IPS-15b (cell line): ENCODE measurements at regions not wholly inside any gene's neighbourhood (a gene's known extent, or its start where the extent isn't known, plus 50 kb on each side); places are given as distances from the start of the nearest gene placed in this dataset.

Experiments
- H3K27me3 ChIP-seq: one replicate; pipeline ENCODE4 v1.6.1; 2013; ENCODE audit warnings: low read length; ENCODE audit not compliant: control insufficient read depth, insufficient read depth
- H3K36me3 ChIP-seq: one replicate; pipeline ENCODE4 v1.6.1; 2013; ENCODE audit warnings: low read length; ENCODE audit not compliant: control insufficient read depth, insufficient read depth
- H3K4me1 ChIP-seq: one replicate; pipeline ENCODE4 v1.6.1; 2013; ENCODE audit warnings: mild to moderate bottlenecking, low read length; ENCODE audit not compliant: control insufficient read depth, insufficient read depth
- H3K4me3 ChIP-seq: one replicate; pipeline ENCODE4 v1.5.1; 2013; ENCODE audit warnings: low read depth, low read length
- H3K9ac ChIP-seq: one replicate; pipeline ENCODE4 v1.6.1; 2013; ENCODE audit warnings: low read depth, mild to moderate bottlenecking, low read length
- H3K9me3 ChIP-seq: one replicate; pipeline ENCODE4 v1.6.1; 2013; ENCODE audit warnings: mild to moderate bottlenecking, low read length; ENCODE audit not compliant: control insufficient read depth, insufficient read depth

GRCh38 chr21:41689289-41689583 is 77.6 kb downstream of the RIPK4 start:
- Histone ChIP-seq H3K27me3 (no peaks in the 10 kb centered on the region), H3K4me3 (no peak overlapping the region), H3K9me3 (no peaks in the 10 kb centered on the region), H3K36me3 (no peaks in the 10 kb centered on the region), H3K4me1 (no peaks in the 10 kb centered on the region), H3K9ac (no peak overlapping the region)

GRCh38 chr21:41687633-41688032 is 79.2 kb downstream of the RIPK4 start:
- Histone ChIP-seq H3K9ac (no peak overlapping the region), H3K4me1 (no peaks in the 10 kb centered on the region)

GRCh38 chr21:41686664-41687063 is 80.2 kb downstream of the RIPK4 start:
- Histone ChIP-seq H3K9me3 (no peaks in the 10 kb centered on the region), H3K4me3 (no peak overlapping the region), H3K36me3 (no peaks in the 10 kb centered on the region), H3K27me3 (no peaks in the 10 kb centered on the region), H3K9ac (no peak overlapping the region), H3K4me1 (no peaks in the 10 kb centered on the region)

More at GRCh38 chr21:41687633-41688032, 79.2 kb downstream of the RIPK4 start:
- H3K27me3 ChIP-seq, result no peaks in the 10 kb centered on the region
- no peaks in the 10 kb centered on the region for H3K9me3 ChIP-seq
- no peaks in the 10 kb centered on the region for H3K36me3 ChIP-seq
- no peak overlapping the region for H3K4me3 ChIP-seq

- Histone ChIP-seq H3K9ac (no peak overlapping the region), H3K4me1 (no peaks in the 10 kb centered on the region), H3K9me3 (no peaks in the 10 kb centered on the region), H3K27me3 (no peaks in the 10 kb centered on the region), H3K36me3 (no peaks in the 10 kb centered on the region), H3K4me3 (no peak overlapping the region)
These were observed 81.2 kb downstream of the RIPK4 start for GRCh38 chr21:41685511-41686149.

- Histone ChIP-seq H3K9me3 (no peaks in the 10 kb centered on the region), H3K4me3 (no peak overlapping the region), H3K36me3 (no peaks in the 10 kb centered on the region), H3K9ac (no peak overlapping the region), H3K4me1 (no peaks in the 10 kb centered on the region), H3K27me3 (no peaks in the 10 kb centered on the region)
These were observed 82.2 kb downstream of the RIPK4 start for GRCh38 chr21:41684381-41685245.

- Histone ChIP-seq H3K4me1 (no peaks in the 10 kb centered on the region), H3K36me3 (no peaks in the 10 kb centered on the region), H3K9me3 (no peaks in the 10 kb centered on the region), H3K27me3 (no peaks in the 10 kb centered on the region), H3K4me3 (no peak overlapping the region), H3K9ac (no peak overlapping the region)
These were observed 83.0 kb downstream of the RIPK4 start for GRCh38 chr21:41683815-41684214.

GRCh38 chr21:41682719-41683179 is 84.1 kb downstream of the RIPK4 start:
- Histone ChIP-seq H3K36me3 (no peaks in the 10 kb centered on the region), H3K27me3 (no peaks in the 10 kb centered on the region), H3K4me1 (no peaks in the 10 kb centered on the region), H3K4me3 (no peak overlapping the region), H3K9me3 (no peaks in the 10 kb centered on the region), H3K9ac (no peak overlapping the region)

GRCh38 chr21:41681939-41682718 is 84.7 kb downstream of the RIPK4 start:
- no peaks in the 10 kb centered on the region for H3K27me3 ChIP-seq
- H3K9ac ChIP-seq, result no peak overlapping the region
- no peaks in the 10 kb centered on the region for H3K4me1 ChIP-seq
- H3K36me3 ChIP-seq, result no peaks in the 10 kb centered on the region
- H3K9me3 ChIP-seq, result no peaks in the 10 kb centered on the region
- H3K4me3 ChIP-seq, result no peak overlapping the region

GRCh38 chr21:41681348-41681801 is 85.5 kb downstream of the RIPK4 start:
- H3K4me3 ChIP-seq, result no peak overlapping the region
- H3K4me1 ChIP-seq, result no peaks in the 10 kb centered on the region

GRCh38 chr21:41680444-41681347 is 86.2 kb downstream of the RIPK4 start:
- Histone ChIP-seq H3K9me3 (no peaks in the 10 kb centered on the region), H3K4me1 (no peaks in the 10 kb centered on the region), H3K4me3 (no peak overlapping the region), H3K27me3 (no peaks in the 10 kb centered on the region), H3K9ac (no peak overlapping the region), H3K36me3 (no peaks in the 10 kb centered on the region)

More at GRCh38 chr21:41681348-41681801, 85.5 kb downstream of the RIPK4 start:
- Histone ChIP-seq H3K9ac (no peak overlapping the region), H3K36me3 (no peaks in the 10 kb centered on the region), H3K9me3 (no peaks in the 10 kb centered on the region), H3K27me3 (no peaks in the 10 kb centered on the region)

GRCh38 chr21:41678924-41679318 is 87.9 kb downstream of the RIPK4 start:
- Histone ChIP-seq H3K9ac (no peak overlapping the region), H3K9me3 (no peaks in the 10 kb centered on the region), H3K4me1 (no peaks in the 10 kb centered on the region), H3K27me3 (no peaks in the 10 kb centered on the region), H3K4me3 (no peak overlapping the region), H3K36me3 (no peaks in the 10 kb centered on the region)
